Retinal pigment epithelial cell (primary cell): ENCODE measurements at regions not wholly inside any gene's neighbourhood (a gene's known extent, or its start where the extent isn't known, plus 50 kb on each side); places are given as distances from the start of the nearest gene placed in this dataset.

ENCODE experiments used
- DNase-seq: peaks from one replicate; pipeline ENCODE4 v3.0.0-alpha.2; 2010; ENCODE audit warnings: low read depth
- H3K4me3 ChIP-seq: 2 replicates; pipeline ENCODE4 v1.5.1; 2011; ENCODE audit warnings: mild to moderate bottlenecking, low read length, control low read depth, moderate library complexity
- TF ChIP-seq, protein P1 (sequence below): conservative IDR thresholded peaks from 2 replicates; pipeline ENCODE4 v1.5.1; 2011; ENCODE audit warnings: low read depth, low read length, control low read depth, inconsistent platforms

DNA sequence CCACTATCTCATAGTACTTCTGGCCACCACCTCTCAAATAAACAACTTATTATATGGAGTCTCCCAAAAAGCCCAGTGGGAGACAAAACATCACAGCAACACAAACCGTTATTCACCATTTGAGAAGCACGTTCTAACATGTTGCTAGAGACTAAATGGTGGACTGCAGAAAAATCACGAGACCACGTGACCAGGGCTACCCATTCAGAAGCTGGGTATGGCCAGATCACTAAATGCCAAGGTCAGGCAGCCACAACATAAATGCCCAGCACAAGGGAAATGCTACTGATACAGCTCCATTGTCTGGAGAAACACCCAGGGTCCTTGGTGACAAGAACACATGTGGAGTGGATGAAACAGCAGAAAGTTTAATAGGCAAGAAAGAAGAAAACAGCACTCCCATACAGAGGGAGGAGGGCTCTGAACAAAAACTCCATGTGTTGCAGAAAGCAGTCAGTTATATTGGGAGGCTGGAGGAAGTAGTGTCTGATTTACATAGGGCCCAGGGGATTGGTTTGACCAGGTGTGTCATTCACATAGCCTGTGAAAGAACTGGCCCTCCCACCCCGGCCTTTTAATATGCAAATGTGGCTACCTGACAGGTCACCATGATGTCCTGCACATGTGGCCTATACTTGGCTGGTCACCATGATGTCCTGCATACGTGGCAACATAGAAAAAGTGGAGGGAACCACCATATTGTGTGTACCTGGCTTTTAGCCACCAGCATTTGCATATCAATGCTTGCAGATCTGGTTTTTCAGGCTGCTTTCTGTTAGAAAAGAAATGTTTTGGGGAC, 97.2 kb downstream of the TRIM36 start:
- no peak overlapping the region for H3K4me3 ChIP-seq
- TF ChIP-seq, protein P1, sequence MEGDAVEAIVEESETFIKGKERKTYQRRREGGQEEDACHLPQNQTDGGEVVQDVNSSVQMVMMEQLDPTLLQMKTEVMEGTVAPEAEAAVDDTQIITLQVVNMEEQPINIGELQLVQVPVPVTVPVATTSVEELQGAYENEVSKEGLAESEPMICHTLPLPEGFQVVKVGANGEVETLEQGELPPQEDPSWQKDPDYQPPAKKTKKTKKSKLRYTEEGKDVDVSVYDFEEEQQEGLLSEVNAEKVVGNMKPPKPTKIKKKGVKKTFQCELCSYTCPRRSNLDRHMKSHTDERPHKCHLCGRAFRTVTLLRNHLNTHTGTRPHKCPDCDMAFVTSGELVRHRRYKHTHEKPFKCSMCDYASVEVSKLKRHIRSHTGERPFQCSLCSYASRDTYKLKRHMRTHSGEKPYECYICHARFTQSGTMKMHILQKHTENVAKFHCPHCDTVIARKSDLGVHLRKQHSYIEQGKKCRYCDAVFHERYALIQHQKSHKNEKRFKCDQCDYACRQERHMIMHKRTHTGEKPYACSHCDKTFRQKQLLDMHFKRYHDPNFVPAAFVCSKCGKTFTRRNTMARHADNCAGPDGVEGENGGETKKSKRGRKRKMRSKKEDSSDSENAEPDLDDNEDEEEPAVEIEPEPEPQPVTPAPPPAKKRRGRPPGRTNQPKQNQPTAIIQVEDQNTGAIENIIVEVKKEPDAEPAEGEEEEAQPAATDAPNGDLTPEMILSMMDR, result no peak
- DNase-seq, result no peak

DNA sequence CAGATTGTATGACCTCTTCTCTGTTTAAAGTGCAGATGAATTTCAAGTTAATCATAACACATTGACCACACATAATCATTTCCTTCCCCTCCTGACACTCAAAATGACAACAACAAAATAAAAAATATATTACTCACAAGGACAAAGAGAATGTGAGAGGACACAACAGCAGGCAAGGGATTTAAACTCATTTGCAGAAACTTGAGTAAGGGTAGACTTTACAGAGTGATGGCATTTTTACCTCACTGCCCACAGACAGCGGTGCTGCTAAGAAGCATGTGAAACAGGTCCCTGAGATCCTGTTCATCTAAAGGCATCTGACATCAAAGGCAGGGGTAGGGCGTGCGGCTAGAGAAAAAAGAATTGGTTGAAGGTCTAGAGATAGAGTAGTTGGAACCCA, 99.0 kb downstream of the TRIM36 start:
- TF ChIP-seq, protein P1, result no peak
- H3K4me3 ChIP-seq, result no peak overlapping the region
- no peak for DNase-seq

DNA sequence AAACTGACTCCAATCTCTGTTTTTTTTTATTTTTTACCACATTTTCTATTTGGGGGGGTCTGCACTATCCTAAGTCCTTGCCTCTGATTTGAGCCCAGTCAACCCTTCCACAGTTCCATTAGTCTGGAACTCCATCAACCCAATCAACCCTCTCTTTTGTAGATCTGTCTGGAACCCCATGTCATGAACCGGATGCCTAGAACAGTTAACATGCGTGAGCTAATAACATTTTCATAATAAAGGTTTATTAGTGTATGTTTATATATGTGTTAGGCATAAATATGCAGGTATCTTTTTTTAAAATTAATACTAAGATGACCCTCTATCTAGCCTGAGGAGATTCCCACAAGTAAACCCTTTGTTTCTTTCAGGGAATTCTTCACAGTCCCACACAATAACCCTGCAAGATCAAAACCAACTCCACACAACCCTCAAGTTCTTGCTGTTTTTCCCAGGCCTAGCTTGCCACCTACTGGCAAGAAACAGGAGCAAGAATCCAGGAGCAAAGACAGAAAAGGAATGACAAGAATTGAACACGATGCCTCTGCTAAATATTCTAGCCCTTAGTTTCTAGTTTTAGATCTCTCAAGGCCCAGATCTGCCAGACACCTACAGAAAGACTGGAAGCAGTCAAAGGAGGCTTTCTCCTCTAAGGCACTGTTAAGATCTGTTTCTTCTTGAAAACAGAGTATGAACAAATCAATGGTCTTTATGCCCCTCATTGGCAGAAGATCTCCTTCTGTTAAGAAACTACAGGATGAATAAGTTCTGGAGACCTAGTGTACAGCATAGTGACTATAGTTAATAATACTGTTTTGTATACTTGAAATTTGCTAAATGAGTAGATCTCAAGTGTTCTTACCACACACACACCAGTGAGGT, 100.4 kb downstream of the TRIM36 start:
- no peak overlapping the region for H3K4me3 ChIP-seq
- peak; percentile 6 for DNase-seq
- TF ChIP-seq, protein P1, result peak; percentile 81

DNA sequence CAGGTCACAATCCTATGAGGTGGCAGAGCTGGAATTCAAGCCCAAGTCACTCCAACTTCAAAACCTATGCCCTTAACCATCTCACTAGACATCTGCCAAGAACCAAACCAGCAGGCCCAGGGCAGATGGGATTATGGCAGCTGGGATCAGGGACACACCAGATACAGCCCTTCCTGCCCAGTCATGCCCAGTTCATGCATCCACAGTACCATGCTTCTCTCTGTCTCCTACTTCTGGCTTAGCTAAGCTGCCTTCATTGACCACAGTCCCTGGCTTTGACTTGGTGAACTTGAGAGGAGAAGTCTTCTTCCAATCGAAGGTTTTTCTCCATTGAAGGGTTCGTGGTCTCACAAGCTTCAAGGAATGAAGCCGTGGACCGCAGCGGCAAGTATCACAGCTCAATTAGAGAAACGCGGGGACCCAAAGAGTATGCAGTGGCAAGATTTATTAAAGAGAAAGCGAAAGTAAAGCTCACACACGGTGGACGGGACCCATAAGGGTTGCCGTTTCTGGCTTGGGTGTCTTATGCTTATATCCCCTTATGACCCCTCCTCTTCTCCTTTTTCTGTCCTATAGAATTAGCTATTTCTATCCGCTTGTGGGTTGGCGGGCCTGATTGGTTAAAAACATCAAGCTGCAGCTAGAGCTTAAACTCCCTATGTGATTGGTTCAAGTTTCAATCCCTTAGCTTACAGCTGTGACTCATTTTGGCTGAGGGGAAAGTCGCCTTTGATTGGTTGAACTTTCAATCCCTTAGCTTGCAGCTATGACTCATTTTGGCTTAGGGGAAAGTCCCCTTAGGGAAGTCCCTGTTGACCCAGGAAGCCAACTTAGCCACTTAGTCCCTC, 101.2 kb downstream of the TRIM36 start:
- no peak overlapping the region for H3K4me3 ChIP-seq
- DNase-seq, result peak; percentile 3
- TF ChIP-seq, protein P1, result no peak

DNA sequence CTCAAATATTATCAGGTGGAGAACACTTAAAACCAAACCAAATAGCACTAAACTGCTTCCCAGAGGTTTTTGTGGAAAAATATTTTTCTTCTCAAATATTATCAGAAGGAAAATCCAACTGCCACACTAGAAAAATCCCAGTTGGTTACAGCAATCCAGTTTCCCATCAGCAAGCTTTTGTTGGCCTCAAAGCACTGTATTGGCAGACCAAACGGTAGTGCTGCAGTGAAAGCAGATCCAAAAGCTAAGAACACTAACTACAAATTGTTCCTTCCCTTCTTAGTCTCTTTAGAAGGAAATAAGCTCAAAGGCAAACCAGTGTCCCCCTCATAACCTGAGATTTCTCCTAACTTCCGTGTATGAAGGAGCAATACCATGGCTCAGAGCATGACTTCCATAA, 105.3 kb downstream of the TRIM36 start:
- TF ChIP-seq, protein P1, result no peak
- no peak overlapping the region for H3K4me3 ChIP-seq
- DNase-seq, result no peak

DNA sequence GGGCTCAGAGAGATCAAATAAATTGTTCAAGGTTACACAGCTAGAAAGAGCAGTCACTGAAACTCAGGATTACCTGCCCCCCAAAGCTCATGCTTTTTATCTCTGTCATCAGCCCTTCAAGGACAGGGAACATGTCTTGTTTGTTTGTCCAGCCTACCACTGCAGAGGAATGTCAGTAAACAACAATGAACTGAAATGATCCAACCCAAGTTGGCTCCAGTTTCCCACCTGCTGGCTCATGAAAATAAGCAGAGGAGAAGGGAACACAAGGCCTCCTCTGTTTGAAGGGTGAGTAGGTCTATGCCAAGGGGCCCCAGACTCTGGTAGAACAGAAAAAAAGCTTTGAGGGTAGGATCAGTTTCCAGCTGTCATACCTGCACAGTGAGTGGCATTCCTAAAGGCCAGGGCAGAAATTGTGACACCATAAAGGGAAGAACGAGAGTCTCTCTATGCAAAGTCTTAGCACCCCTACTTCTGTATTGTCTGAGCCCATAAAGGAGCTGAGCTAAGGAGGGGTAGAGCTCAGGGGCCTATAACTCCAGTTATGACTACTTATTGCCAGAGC, 115.2 kb downstream of the TRIM36 start:
- TF ChIP-seq, protein P1, result no peak
- DNase-seq, result no peak
- H3K4me3 ChIP-seq, result no peak overlapping the region
